Osteoblast (primary cell): ENCODE measurements at regions not wholly inside any gene's neighbourhood (a gene's known extent, or its start where the extent isn't known, plus 50 kb on each side); places are given as distances from the start of the nearest gene placed in this dataset.

Experiments used
- DNase-seq: peaks from one replicate; pipeline ENCODE4 v3.0.0; 2011; ENCODE audit warnings: low spot score, mixed read lengths; ENCODE audit not compliant: insufficient read length; ENCODE audit errors: missing footprints
- H2AFZ ChIP-seq: 2 replicates; pipeline ENCODE4 v1.6.0; 2011; ENCODE audit warnings: mild to moderate bottlenecking, low read length
- H3K27ac ChIP-seq: 2 replicates; pipeline ENCODE4 v1.5.1; 2011; ENCODE audit warnings: mild to moderate bottlenecking, low read depth, low read length, moderate library complexity
- H3K27me3 ChIP-seq: 2 replicates; pipeline ENCODE4 v1.6.0; 2012; ENCODE audit warnings: mild to moderate bottlenecking, control low read depth, inconsistent platforms, low read length, moderate library complexity; ENCODE audit not compliant: insufficient read depth
- H3K36me3 ChIP-seq: 2 replicates; pipeline ENCODE4 v1.5.1; 2011; ENCODE audit warnings: mild to moderate bottlenecking, low read length, control low read depth, moderate library complexity; ENCODE audit not compliant: insufficient read depth
- H3K4me1 ChIP-seq: 2 replicates; pipeline ENCODE4 v1.5.1; 2011; ENCODE audit warnings: mild to moderate bottlenecking, low read length, control low read depth, moderate library complexity; ENCODE audit not compliant: insufficient read depth
- H3K4me2 ChIP-seq: 2 replicates; pipeline ENCODE4 v1.6.0; 2011; ENCODE audit warnings: mild to moderate bottlenecking, low read length; ENCODE audit not compliant: insufficient read depth
- H3K4me3 ChIP-seq: fragments of 200-600 bp; sonication (generic); 3 replicates; pipeline ENCODE4 v1.5.1; 2012; ENCODE audit warnings: mild to moderate bottlenecking, low read length, inconsistent platforms; ENCODE audit not compliant: insufficient read depth
- H3K79me2 ChIP-seq: 2 replicates; pipeline ENCODE4 v1.6.0; 2012; ENCODE audit warnings: mild to moderate bottlenecking, low read length, control low read depth, inconsistent platforms; ENCODE audit not compliant: insufficient read depth
- H3K9me3 ChIP-seq: 2 replicates; pipeline ENCODE4 v1.5.1; 2011; ENCODE audit warnings: low read depth, low read length, control low read depth
- H4K20me1 ChIP-seq: 2 replicates; pipeline ENCODE4 v1.6.0; 2012; ENCODE audit warnings: mild to moderate bottlenecking, low read length, control low read depth; ENCODE audit not compliant: insufficient read depth
- CTCF ChIP-seq: IDR thresholded peaks from 2 replicates; pipeline ENCODE4 v1.5.1; 2011; ENCODE audit warnings: mild to moderate bottlenecking, low read depth, low read length, moderate library complexity; ENCODE audit errors: extremely low read depth

DNA sequence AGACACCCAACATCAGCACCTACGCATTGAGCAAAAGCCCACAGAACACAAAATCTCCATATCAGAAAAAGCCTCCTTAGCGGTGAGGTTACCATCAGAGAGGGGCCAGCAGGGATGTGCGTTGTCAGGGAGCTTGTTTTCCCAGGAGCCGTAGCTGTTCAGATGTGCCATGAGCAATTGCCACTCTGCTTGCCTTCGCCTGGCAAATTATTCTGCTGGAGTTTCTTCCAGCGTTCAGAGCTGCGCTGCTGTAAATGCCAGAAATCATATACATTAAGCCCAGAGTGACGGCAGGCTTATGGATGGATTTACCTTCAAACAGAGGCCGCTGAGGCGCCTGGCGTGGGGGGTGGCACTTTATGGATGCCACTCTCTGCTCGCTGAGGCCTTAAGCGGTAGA, 632.3 kb downstream of the BCOR start:
- Histone ChIP-seq H4K20me1 (no peaks in the 10 kb centered on the region), H3K27me3 (peaks cover 39% of the 10 kb centered on the region), H3K4me1 (no peaks in the 10 kb centered on the region), H3K79me2 (no peaks in the 10 kb centered on the region), H2AFZ (no peak overlapping the region), H3K27ac (no peak overlapping the region), H3K4me2 (no peak overlapping the region), H3K4me3 (no peak overlapping the region), H3K36me3 (no peaks in the 10 kb centered on the region), H3K9me3 (no peaks in the 10 kb centered on the region)
- no peak for DNase-seq
- TF ChIP-seq CTCF = no peak

GRCh38 chrX:39465906-39466305, 631.9 kb downstream of the BCOR start:
- H3K9me3 ChIP-seq = no peaks in the 10 kb centered on the region
- H4K20me1 ChIP-seq = no peaks in the 10 kb centered on the region
- no peaks in the 10 kb centered on the region for H3K4me1 ChIP-seq
- TF ChIP-seq CTCF = no peak
- no peak overlapping the region for H3K27ac ChIP-seq
- H3K79me2 ChIP-seq = no peaks in the 10 kb centered on the region
- peaks cover 36% of the 10 kb centered on the region for H3K27me3 ChIP-seq
- H2AFZ ChIP-seq = no peak overlapping the region
- no peak overlapping the region for H3K4me2 ChIP-seq
- no peak for DNase-seq
- no peak overlapping the region for H3K4me3 ChIP-seq
- H3K36me3 ChIP-seq = no peaks in the 10 kb centered on the region

DNA sequence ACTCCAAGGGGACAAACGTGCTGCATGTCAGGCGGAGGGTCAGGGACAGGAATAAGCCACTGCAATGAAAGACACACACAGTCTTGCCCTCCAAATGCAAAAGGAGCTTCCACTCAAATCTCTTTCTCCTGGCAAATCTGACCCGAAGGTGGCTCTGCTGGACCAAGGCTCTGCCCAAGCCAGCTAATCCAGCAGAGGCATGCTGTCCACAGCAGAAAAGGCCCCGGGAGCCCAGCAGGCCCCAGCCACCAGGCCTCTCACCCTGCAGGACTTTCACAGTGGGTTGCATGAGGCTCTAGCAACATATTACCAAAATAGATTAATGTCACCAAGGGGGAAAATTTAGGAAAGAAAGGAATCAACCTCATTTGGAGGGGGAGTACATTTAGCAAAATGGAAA, 628.6 kb downstream of the BCOR start:
- no peaks in the 10 kb centered on the region for H4K20me1 ChIP-seq
- H3K27me3 ChIP-seq = peaks cover 27% of the 10 kb centered on the region
- no peak overlapping the region for H3K4me2 ChIP-seq
- H3K79me2 ChIP-seq = no peaks in the 10 kb centered on the region
- H3K4me1 ChIP-seq = no peaks in the 10 kb centered on the region
- no peak for DNase-seq
- H2AFZ ChIP-seq = no peak overlapping the region
- no peaks in the 10 kb centered on the region for H3K9me3 ChIP-seq
- TF ChIP-seq CTCF = no peak
- no peak overlapping the region for H3K27ac ChIP-seq
- H3K4me3 ChIP-seq = no peak overlapping the region
- H3K36me3 ChIP-seq = no peaks in the 10 kb centered on the region

DNA sequence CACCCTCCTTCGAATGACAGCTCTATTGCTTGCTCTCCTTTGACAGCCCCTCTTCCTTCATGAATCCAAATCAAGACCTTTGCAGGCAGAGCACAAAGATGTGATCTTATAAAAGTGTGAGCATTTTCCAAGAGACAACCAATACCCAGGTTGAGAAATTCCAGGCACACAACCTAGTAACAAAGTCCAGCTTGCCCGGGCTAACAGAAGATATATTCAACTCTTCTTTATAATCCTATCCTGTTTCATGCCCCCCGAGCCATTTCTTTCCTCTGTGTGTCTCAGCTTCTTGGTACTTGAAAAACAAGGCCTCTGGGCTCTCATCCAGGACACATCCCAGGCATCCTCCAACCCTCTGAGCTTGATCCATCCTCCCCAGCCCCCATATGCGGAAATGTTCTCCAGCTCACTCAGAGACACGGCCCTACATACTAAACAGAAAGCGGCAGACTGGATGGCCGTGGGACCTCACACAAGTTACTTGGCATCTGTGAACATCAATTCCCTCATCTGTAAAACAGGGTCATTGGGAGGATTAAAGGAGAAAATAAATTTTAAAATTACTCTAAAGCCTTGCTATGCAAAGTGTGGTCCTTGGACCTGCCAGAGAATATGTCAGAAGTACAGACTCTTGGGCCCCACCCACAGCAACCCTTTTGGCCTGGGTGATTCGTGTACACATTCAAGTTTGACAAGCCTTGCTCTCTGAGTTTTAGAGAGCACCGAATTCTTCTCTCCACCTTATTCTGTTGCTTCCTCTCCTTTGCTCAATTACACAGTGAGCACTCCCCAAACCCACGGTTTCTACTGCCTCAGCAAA, 627.0 kb downstream of the BCOR start:
- Histone ChIP-seq H2AFZ (no peak overlapping the region), H3K79me2 (no peaks in the 10 kb centered on the region), H3K27ac (no peak overlapping the region), H4K20me1 (no peaks in the 10 kb centered on the region), H3K27me3 (peaks cover 13% of the 10 kb centered on the region), H3K9me3 (no peaks in the 10 kb centered on the region), H3K4me2 (no peak overlapping the region), H3K4me3 (no peak overlapping the region), H3K36me3 (no peaks in the 10 kb centered on the region), H3K4me1 (no peaks in the 10 kb centered on the region)
- no peak for TF ChIP-seq CTCF
- DNase-seq = no peak
